LNCAP (cell line): ENCODE measurements at regions not wholly inside any gene's neighbourhood (a gene's known extent, or its start where the extent isn't known, plus 50 kb on each side); places are given as distances from the start of the nearest gene placed in this dataset.

Experiments
- TF ChIP-seq, protein P1 (sequence below): fragments of 450-650 bp; IDR thresholded peaks from 2 replicates; pipeline ENCODE4 v1.5.1; 2017; ENCODE audit warnings: mild to moderate bottlenecking

DNA sequence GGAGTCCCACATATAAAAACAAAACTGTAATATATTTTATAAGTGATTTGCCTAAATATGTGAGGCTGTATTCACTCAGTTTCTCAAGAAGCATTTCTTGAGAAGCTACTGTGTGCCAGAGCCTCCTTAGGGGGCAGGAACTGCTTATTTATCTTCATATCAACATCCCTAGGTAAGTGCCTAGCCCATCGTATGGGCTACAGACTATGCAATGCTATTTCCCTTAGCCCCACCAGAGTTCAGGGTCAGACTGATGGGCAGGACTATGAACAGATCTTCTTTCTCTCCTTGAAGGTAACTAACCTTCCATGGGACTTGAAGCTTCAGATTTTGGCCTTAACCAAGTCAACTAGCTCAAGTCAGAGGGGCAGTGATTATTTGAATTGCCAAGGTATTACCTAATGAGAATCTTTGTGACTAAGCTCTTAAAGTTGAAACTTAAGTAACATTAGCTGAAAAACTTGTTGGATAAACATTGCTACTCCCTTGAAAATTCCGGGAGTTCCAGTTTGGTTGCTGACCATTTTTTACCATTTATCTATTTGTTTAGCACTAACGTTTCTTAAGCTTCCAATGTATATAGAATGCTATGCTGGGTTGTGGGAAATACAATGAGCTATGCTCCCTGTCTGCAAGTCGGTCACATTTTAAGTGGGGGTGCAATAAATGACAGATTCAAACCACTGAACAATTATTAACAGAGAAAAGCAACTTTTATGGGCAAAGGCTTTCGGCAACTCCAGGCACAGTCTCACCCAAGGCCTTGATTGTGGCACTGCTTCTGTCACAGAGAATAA is 85.2 kb downstream of the GPR88 start:
- TF ChIP-seq, protein P1, sequence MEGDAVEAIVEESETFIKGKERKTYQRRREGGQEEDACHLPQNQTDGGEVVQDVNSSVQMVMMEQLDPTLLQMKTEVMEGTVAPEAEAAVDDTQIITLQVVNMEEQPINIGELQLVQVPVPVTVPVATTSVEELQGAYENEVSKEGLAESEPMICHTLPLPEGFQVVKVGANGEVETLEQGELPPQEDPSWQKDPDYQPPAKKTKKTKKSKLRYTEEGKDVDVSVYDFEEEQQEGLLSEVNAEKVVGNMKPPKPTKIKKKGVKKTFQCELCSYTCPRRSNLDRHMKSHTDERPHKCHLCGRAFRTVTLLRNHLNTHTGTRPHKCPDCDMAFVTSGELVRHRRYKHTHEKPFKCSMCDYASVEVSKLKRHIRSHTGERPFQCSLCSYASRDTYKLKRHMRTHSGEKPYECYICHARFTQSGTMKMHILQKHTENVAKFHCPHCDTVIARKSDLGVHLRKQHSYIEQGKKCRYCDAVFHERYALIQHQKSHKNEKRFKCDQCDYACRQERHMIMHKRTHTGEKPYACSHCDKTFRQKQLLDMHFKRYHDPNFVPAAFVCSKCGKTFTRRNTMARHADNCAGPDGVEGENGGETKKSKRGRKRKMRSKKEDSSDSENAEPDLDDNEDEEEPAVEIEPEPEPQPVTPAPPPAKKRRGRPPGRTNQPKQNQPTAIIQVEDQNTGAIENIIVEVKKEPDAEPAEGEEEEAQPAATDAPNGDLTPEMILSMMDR, result no peak

DNA sequence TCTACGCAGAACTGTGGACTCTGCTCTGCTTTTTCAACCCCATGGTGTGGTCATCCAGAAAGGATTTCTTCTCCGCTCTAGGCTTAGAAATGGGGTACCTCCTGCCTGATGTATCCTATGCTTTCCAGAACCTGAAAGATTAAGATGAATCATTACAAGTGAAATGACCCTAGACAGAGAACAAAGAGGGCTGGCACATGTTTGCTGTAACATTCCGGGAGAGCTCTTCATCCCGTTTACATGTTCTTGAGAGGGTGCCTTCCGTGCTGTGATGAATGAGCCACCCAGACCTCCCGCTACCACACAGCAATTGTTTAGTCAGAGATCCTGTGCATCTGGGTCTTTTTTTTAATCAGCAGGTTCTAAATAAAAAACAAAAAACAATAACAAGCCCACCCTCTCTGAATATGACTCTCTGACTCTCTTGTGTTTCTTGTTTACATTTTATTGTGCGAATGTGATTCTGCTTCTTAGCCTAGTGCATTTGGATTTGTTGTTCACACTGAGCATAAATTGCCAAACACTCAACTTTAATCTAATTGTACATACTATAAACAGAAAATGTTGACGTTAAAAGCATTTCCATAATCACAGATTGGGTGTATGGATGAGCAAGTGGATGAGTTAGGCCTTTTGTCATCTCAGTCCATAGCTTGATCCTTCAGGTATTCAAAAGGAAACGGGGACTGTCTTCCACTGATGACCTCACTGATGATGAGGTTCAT is 87.1 kb downstream of the GPR88 start:
- TF ChIP-seq, protein P1, result no peak

DNA sequence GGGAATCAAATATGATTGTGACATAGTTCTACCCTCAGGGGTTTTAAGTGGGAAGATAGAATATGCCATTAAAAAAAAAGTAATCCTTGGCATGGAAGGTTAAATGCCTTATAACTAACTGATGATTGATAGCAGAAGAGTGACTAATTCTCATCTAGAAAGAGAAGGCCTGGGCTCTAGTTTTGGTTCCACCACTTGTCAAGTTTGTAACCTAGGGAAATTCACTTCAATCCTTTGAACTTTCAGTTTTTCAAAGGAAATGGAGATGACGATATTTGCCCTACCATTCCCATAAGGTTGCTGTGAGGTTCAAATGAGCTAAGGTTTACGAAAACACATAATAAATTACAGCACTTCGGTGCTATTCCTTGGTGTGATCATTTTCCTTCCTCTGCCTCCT is 88.5 kb downstream of the GPR88 start:
- TF ChIP-seq, protein P1, result no peak

DNA sequence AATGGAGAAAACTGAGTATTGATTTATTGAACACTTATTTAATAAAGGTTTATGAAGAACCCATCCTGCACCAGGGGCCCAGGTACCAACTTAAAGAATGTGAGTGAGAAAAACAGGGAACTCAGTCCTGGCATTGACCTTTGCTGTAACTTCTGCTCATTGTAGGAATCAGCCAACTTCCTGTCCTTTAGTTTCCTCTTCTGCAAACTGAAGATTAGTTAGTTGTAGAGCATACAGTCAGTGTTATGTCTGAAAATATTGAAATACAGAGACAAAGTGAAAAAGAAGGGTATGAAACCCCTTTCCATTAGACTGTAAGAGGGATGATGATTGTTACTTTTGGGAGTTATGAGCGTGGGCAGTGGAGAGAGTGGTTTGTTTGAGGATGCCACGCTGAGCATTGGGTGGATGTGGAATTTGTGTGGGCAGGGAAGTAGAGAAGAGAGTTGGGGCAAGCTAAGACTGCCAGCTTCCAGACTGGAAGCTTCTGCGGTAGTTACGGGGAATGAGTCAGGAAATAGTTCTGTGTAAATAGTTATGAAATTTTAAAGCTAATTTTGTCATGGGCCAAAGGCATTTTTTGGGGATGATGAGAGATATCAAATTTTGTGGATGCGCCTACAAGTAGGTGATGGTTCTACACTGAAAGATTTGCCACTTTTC is 89.2 kb downstream of the GPR88 start:
- TF ChIP-seq, protein P1, result no peak

DNA sequence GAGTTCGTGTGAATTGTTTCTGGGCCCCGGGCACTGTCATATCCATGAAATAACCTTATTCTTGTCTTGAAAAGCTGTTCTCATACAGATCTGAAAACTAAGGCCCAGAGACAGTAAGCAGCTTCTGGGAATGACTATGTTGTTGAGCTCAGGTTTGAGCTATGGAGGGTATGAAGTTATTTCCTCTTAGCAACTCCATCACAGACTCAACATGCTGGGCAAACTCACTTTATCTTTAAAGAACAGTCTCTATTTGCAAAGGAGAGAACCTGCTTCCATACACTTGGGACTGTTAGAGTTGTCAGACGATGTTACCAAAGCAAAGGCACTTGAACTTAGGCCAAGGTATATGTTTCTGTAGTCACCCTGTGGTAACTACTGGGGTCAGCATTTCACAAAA is 90.0 kb downstream of the GPR88 start:
- TF ChIP-seq, protein P1, result no peak

DNA sequence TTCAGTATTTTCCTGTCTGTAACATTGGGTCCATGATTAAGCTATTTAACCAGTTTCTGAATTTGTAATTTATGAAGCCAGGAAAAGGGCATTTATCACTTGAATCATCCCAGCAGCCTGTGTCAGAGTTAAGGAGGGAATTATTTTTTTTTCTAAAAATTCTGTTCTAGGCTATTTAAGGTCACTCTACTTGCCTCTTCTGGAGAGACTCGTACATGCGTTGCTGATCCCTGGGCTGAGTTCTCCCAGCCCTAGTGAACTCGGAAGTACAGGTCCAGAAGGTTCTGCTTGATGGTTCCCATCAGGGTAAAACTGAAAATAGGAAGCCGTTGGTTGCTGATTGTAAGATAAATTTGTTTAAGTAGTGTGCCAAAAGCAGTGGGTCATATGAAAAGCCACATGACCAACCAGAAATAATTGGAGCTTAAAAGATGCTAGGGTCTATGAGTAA is 90.7 kb downstream of the GPR88 start:
- TF ChIP-seq, protein P1, result no peak

DNA sequence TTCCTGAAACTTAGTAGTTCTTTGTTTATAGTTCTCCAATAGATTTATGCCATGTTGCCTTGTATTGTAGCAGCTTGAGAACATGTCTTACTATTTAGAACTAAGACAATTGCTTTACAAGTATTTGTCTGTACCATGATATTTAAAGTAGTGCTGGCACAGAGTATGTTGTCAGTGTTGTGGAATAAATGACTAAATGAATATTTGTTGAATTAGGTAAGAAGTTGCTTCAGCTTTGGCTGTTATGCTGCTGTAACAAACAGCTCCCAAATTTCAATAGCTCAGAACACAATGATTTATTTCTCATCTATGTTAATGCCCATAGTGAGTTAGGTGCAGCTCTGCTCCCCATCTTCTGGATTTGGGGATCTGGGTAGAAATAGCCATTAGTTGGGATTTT is 90.2 kb upstream of the VCAM1 start:
- TF ChIP-seq, protein P1, result no peak
